HS-5 (cell line): ENCODE measurements at regions not wholly inside any gene's neighbourhood (a gene's known extent, or its start where the extent isn't known, plus 50 kb on each side); places are given as distances from the start of the nearest gene placed in this dataset.
"Not testable (repeated sequence)": the region's sequence is repeated elsewhere in the genome, so short reads cannot be mapped to it uniquely, and the experiment has no call there.

ENCODE experiments used
- DNase-seq: peaks from one replicate; pipeline ENCODE4 v3.0.0-alpha.2; 2012; ENCODE audit warnings: low read depth

GRCh38 chr1:195686764-195687163 is 921.5 kb downstream of the KCNT2 start:
- no peak for DNase-seq

GRCh38 chr1:195664628-195665027 is 943.6 kb downstream of the KCNT2 start:
- no peak for DNase-seq

- peak; percentile 77 for DNase-seq
These were observed 944.5 kb downstream of the KCNT2 start for GRCh38 chr1:195663549-195664280.

- no peak for DNase-seq
These were observed 951.5 kb downstream of the KCNT2 start for GRCh38 chr1:195656780-195657179.

- DNase-seq: not testable (repeated sequence)
These were observed 959.4 kb downstream of the KCNT2 start for GRCh38 chr1:195648875-195649274.

- no peak for DNase-seq
These were observed 970.7 kb downstream of the KCNT2 start for GRCh38 chr1:195637539-195637938.

GRCh38 chr1:195618287-195618686 is 990.0 kb downstream of the KCNT2 start:
- no peak for DNase-seq

GRCh38 chr1:195617106-195617505 is 991.1 kb downstream of the KCNT2 start:
- DNase-seq: no peak

- DNase-seq: no peak
These were observed 999.4 kb downstream of the KCNT2 start for GRCh38 chr1:195608883-195609282.

GRCh38 chr1:195606483-195606882 is 1001.8 kb downstream of the KCNT2 start:
- no peak for DNase-seq

GRCh38 chr1:195604287-195604686 is 1004.0 kb downstream of the KCNT2 start:
- DNase-seq: peak; percentile 92

GRCh38 chr1:195597891-195598290 is 1010.3 kb downstream of the KCNT2 start:
- no peak for DNase-seq

- no peak for DNase-seq
These were observed 1013.5 kb downstream of the KCNT2 start for GRCh38 chr1:195594773-195595172.

GRCh38 chr1:195594322-195594721 is 1013.9 kb downstream of the KCNT2 start:
- no peak for DNase-seq

- peak; percentile 74 for DNase-seq
These were observed 1016.1 kb downstream of the KCNT2 start for GRCh38 chr1:195591917-195592672.

GRCh38 chr1:195590649-195591048 is 1017.6 kb downstream of the KCNT2 start:
- no peak for DNase-seq

- no peak for DNase-seq
These were observed 1023.2 kb downstream of the KCNT2 start for GRCh38 chr1:195584870-195585624.

GRCh38 chr1:195580988-195581387 is 1027.3 kb downstream of the KCNT2 start:
- no peak for DNase-seq

- no peak for DNase-seq
These were observed 1030.5 kb downstream of the KCNT2 start for GRCh38 chr1:195577748-195578147.

GRCh38 chr1:195576641-195577040 is 1031.6 kb downstream of the KCNT2 start:
- no peak for DNase-seq

- no peak for DNase-seq
These were observed 1033.7 kb downstream of the KCNT2 start for GRCh38 chr1:195574511-195574910.

- no peak for DNase-seq
These were observed 1038.3 kb downstream of the KCNT2 start for GRCh38 chr1:195569934-195570333.

- no peak for DNase-seq
These were observed 1039.9 kb downstream of the KCNT2 start for GRCh38 chr1:195568389-195568788.
